Activated T-helper 1 cell treated with anti-CD3 and anti-CD28 coated beads, Interleukin-12 subunit alpha, Interleukin-12 subunit beta, Interleukin-2, Interleukin-4 antibody, amounts not matched to agents 30 ng/mL and 10 ng/mL and 1 ng/mL, durations not matched to agents 14 hours and 24 hours and 36 hours (primary cell): ENCODE measurements at regions not wholly inside any gene's neighbourhood (a gene's known extent, or its start where the extent isn't known, plus 50 kb on each side); places are given as distances from the start of the nearest gene placed in this dataset.

Source experiments
- DNase-seq: peaks from one replicate; pipeline ENCODE4 v3.0.0; 2021; ENCODE audit warnings: low spot score
- H3K27ac Mint-ChIP-seq: one replicate; pipeline ENCODE4 v1.8.0; 2021; ENCODE audit warnings: mild to moderate bottlenecking, mixed read lengths
- H3K27me3 Mint-ChIP-seq: one replicate; pipeline ENCODE4 v1.8.0; 2022; ENCODE audit warnings: mild to moderate bottlenecking, moderate library complexity, mixed read lengths; ENCODE audit not compliant: insufficient read depth
- H3K36me3 Mint-ChIP-seq: one replicate; pipeline ENCODE4 v1.8.0; 2021; ENCODE audit warnings: low read depth, mixed read lengths
- H3K4me1 Mint-ChIP-seq: one replicate; pipeline ENCODE4 v1.8.0; 2021; ENCODE audit warnings: low read depth, mixed read lengths
- H3K4me3 Mint-ChIP-seq: one replicate; pipeline ENCODE4 v1.8.0; 2021; ENCODE audit warnings: mild to moderate bottlenecking, moderate library complexity, mixed read lengths
- H3K9me3 Mint-ChIP-seq: one replicate; pipeline ENCODE4 v1.8.0; 2021; ENCODE audit warnings: mixed read lengths
- intact Hi-C: fragments of 100-400 bp; cut with micrococcal nuclease; formaldehyde crosslinking; loops from one replicate; pipeline ENCODE4 v1.15.1; 2024

GRCh38 chr9:78792745-78793144 is 495.8 kb downstream of the PSAT1 start:
- Mint-ChIP-seq H3K36me3 (no peaks in the 10 kb centered on the region), H3K9me3 (no peaks in the 10 kb centered on the region), H3K4me1 (no peaks in the 10 kb centered on the region), H3K27me3 (no peaks in the 10 kb centered on the region), H3K4me3 (no peak overlapping the region), H3K27ac (no peak overlapping the region)
- intact Hi-C loops, result no loop called here
- no peak for DNase-seq

GRCh38 chr9:78805771-78806170 is 508.8 kb downstream of the PSAT1 start:
- no peaks in the 10 kb centered on the region for H3K4me1 Mint-ChIP-seq
- no peak overlapping the region for H3K4me3 Mint-ChIP-seq
- H3K27me3 Mint-ChIP-seq, result no peaks in the 10 kb centered on the region
- no peaks in the 10 kb centered on the region for H3K36me3 Mint-ChIP-seq
- no peak for DNase-seq
- H3K27ac Mint-ChIP-seq, result no peak overlapping the region
- no peaks in the 10 kb centered on the region for H3K9me3 Mint-ChIP-seq
- intact Hi-C loops, result no loop called here

- intact Hi-C loops, result no loop called here
- no peak overlapping the region for H3K27ac Mint-ChIP-seq
- H3K4me3 Mint-ChIP-seq, result no peak overlapping the region
- H3K9me3 Mint-ChIP-seq, result no peaks in the 10 kb centered on the region
- H3K27me3 Mint-ChIP-seq, result no peaks in the 10 kb centered on the region
- no peak for DNase-seq
- no peaks in the 10 kb centered on the region for H3K36me3 Mint-ChIP-seq
- no peaks in the 10 kb centered on the region for H3K4me1 Mint-ChIP-seq
Measured at GRCh38 chr9:78806492-78807160, 509.7 kb downstream of the PSAT1 start.

- Mint-ChIP-seq H3K36me3 (no peaks in the 10 kb centered on the region), H3K9me3 (no peaks in the 10 kb centered on the region), H3K27ac (no peak overlapping the region), H3K27me3 (no peaks in the 10 kb centered on the region), H3K4me3 (no peak overlapping the region), H3K4me1 (no peaks in the 10 kb centered on the region)
- intact Hi-C loops, result no loop called here
- no peak for DNase-seq
Measured at GRCh38 chr9:78807286-78807685, 510.4 kb downstream of the PSAT1 start.

- Mint-ChIP-seq H3K27me3 (no peaks in the 10 kb centered on the region), H3K4me1 (no peaks in the 10 kb centered on the region), H3K36me3 (no peaks in the 10 kb centered on the region), H3K9me3 (no peaks in the 10 kb centered on the region), H3K27ac (no peak overlapping the region), H3K4me3 (no peak overlapping the region)
- intact Hi-C loops, result no loop called here
- DNase-seq, result no peak
Measured at GRCh38 chr9:78808048-78808447, 511.1 kb downstream of the PSAT1 start.

- H3K27me3 Mint-ChIP-seq, result no peaks in the 10 kb centered on the region
- no peak for DNase-seq
- H3K36me3 Mint-ChIP-seq, result no peaks in the 10 kb centered on the region
- H3K4me3 Mint-ChIP-seq, result no peak overlapping the region
- H3K4me1 Mint-ChIP-seq, result no peaks in the 10 kb centered on the region
- no peaks in the 10 kb centered on the region for H3K9me3 Mint-ChIP-seq
- no peak overlapping the region for H3K27ac Mint-ChIP-seq
- intact Hi-C loops, result no loop called here
Measured at GRCh38 chr9:78811622-78812276, 514.8 kb downstream of the PSAT1 start.

- H3K9me3 Mint-ChIP-seq, result no peaks in the 10 kb centered on the region
- no peaks in the 10 kb centered on the region for H3K36me3 Mint-ChIP-seq
- DNase-seq, result no peak
- no peak overlapping the region for H3K4me3 Mint-ChIP-seq
- intact Hi-C loops, result no loop called here
- H3K27ac Mint-ChIP-seq, result no peak overlapping the region
- no peaks in the 10 kb centered on the region for H3K4me1 Mint-ChIP-seq
- H3K27me3 Mint-ChIP-seq, result no peaks in the 10 kb centered on the region
Measured at GRCh38 chr9:78812665-78813064, 515.7 kb downstream of the PSAT1 start.

- H3K9me3 Mint-ChIP-seq, result no peaks in the 10 kb centered on the region
- intact Hi-C loops, result no loop called here
Measured at GRCh38 chr9:78813602-78814180, 516.8 kb downstream of the PSAT1 start.

GRCh38 chr9:78821126-78821822 is 524.3 kb downstream of the PSAT1 start:
- Mint-ChIP-seq H3K4me1 (peaks cover 4% of the 10 kb centered on the region), H3K36me3 (no peaks in the 10 kb centered on the region), H3K27ac (no peak overlapping the region), H3K27me3 (no peaks in the 10 kb centered on the region), H3K9me3 (no peaks in the 10 kb centered on the region), H3K4me3 (no peak overlapping the region)
- DNase-seq, result no peak
- intact Hi-C loops, result no loop called here

More at GRCh38 chr9:78813602-78814180, 516.8 kb downstream of the PSAT1 start:
- no peak for DNase-seq
- no peak overlapping the region for H3K27ac Mint-ChIP-seq
- no peaks in the 10 kb centered on the region for H3K36me3 Mint-ChIP-seq
- no peaks in the 10 kb centered on the region for H3K27me3 Mint-ChIP-seq
- H3K4me3 Mint-ChIP-seq, result no peak overlapping the region
- no peaks in the 10 kb centered on the region for H3K4me1 Mint-ChIP-seq

- no peaks in the 10 kb centered on the region for H3K4me1 Mint-ChIP-seq
Measured at GRCh38 chr9:78826527-78826926, 529.6 kb downstream of the PSAT1 start.

GRCh38 chr9:78828521-78828920 is 531.6 kb downstream of the PSAT1 start:
- Mint-ChIP-seq H3K27ac (no peak overlapping the region), H3K9me3 (no peaks in the 10 kb centered on the region), H3K4me3 (no peak overlapping the region), H3K36me3 (no peaks in the 10 kb centered on the region), H3K4me1 (no peaks in the 10 kb centered on the region), H3K27me3 (no peaks in the 10 kb centered on the region)
- intact Hi-C loops, result no loop called here
- DNase-seq, result no peak

More at GRCh38 chr9:78826527-78826926, 529.6 kb downstream of the PSAT1 start:
- no peak for DNase-seq
- intact Hi-C loops, result no loop called here
- no peak overlapping the region for H3K4me3 Mint-ChIP-seq
- H3K36me3 Mint-ChIP-seq, result no peaks in the 10 kb centered on the region
- no peaks in the 10 kb centered on the region for H3K9me3 Mint-ChIP-seq
- no peak overlapping the region for H3K27ac Mint-ChIP-seq
- H3K27me3 Mint-ChIP-seq, result no peaks in the 10 kb centered on the region

GRCh38 chr9:78830301-78830700 is 533.4 kb downstream of the PSAT1 start:
- H3K36me3 Mint-ChIP-seq, result no peaks in the 10 kb centered on the region
- no peak for DNase-seq
- intact Hi-C loops, result no loop called here
- no peak overlapping the region for H3K27ac Mint-ChIP-seq
- no peaks in the 10 kb centered on the region for H3K9me3 Mint-ChIP-seq
- no peaks in the 10 kb centered on the region for H3K4me1 Mint-ChIP-seq
- no peak overlapping the region for H3K4me3 Mint-ChIP-seq
- H3K27me3 Mint-ChIP-seq, result no peaks in the 10 kb centered on the region

GRCh38 chr9:78831726-78832125 is 534.8 kb downstream of the PSAT1 start:
- Mint-ChIP-seq H3K36me3 (no peaks in the 10 kb centered on the region), H3K27ac (no peak overlapping the region), H3K9me3 (no peaks in the 10 kb centered on the region), H3K4me3 (no peak overlapping the region), H3K4me1 (no peaks in the 10 kb centered on the region), H3K27me3 (no peaks in the 10 kb centered on the region)
- DNase-seq, result no peak
- intact Hi-C loops, result no loop called here
